NCI-H510A treated with DMSO at 0.1 percent for 48 hours (cell line): ENCODE measurements at regions not wholly inside any gene's neighbourhood (a gene's known extent, or its start where the extent isn't known, plus 50 kb on each side); places are given as distances from the start of the nearest gene placed in this dataset.

ENCODE experiments used
- DNase-seq: peaks from one replicate; lab custom pipeline; 2025; lab: John Stamatoyannopoulos, UW

GRCh38 chr1:181430015-181430885, 53.1 kb upstream of the CACNA1E start:
- no peak for DNase-seq
